Hematopoietic multipotent progenitor cell treated with erythropoietin and hydrocortisone succinate and interleukin-3 and kit ligand, for 4 days (in vitro differentiated cells): ENCODE measurements at regions not wholly inside any gene's neighbourhood (a gene's known extent, or its start where the extent isn't known, plus 50 kb on each side); places are given as distances from the start of the nearest gene placed in this dataset.

Source experiments
- DNase-seq: peaks from one replicate; pipeline ENCODE4 v3.0.0-alpha.2; 2015

- no peak for DNase-seq
Observed at GRCh38 chr7:41217306-41217705, 485.6 kb downstream of the INHBA start.

- DNase-seq = no peak
Observed at GRCh38 chr7:41207141-41207540, 495.7 kb downstream of the INHBA start.

- no peak for DNase-seq
Observed at GRCh38 chr7:41206267-41206666, 496.6 kb downstream of the INHBA start.

GRCh38 chr7:41205600-41205999 is 497.3 kb downstream of the INHBA start:
- no peak for DNase-seq

GRCh38 chr7:41203542-41203941 is 499.3 kb downstream of the INHBA start:
- no peak for DNase-seq

- no peak for DNase-seq
Observed at GRCh38 chr7:41201021-41201420, 501.9 kb downstream of the INHBA start.

GRCh38 chr7:41199136-41199535 is 503.8 kb downstream of the INHBA start:
- no peak for DNase-seq

- DNase-seq = no peak
Observed at GRCh38 chr7:41198502-41198901, 504.4 kb downstream of the INHBA start.

GRCh38 chr7:41197769-41198168 is 505.1 kb downstream of the INHBA start:
- DNase-seq = no peak

GRCh38 chr7:41193738-41194282 is 509.1 kb downstream of the INHBA start:
- no peak for DNase-seq

- peak; percentile 5 for DNase-seq
Observed at GRCh38 chr7:41190581-41190980, 512.3 kb downstream of the INHBA start.

- no peak for DNase-seq
Observed at GRCh38 chr7:41189866-41190265, 513.0 kb downstream of the INHBA start.

GRCh38 chr7:41188163-41189130 is 514.4 kb downstream of the INHBA start:
- no peak for DNase-seq

- no peak for DNase-seq
Observed at GRCh38 chr7:41187322-41187721, 515.6 kb downstream of the INHBA start.

- DNase-seq = no peak
Observed at GRCh38 chr7:41185851-41186250, 517.0 kb downstream of the INHBA start.

- no peak for DNase-seq
Observed at GRCh38 chr7:41183741-41184140, 519.1 kb downstream of the INHBA start.

GRCh38 chr7:41182782-41183181 is 520.1 kb downstream of the INHBA start:
- no peak for DNase-seq

- no peak for DNase-seq
Observed at GRCh38 chr7:41175435-41175834, 527.5 kb downstream of the INHBA start.

- no peak for DNase-seq
Observed at GRCh38 chr7:41174521-41174920, 528.4 kb downstream of the INHBA start.

- no peak for DNase-seq
Observed at GRCh38 chr7:41170466-41170865, 532.4 kb downstream of the INHBA start.

GRCh38 chr7:41169317-41169716 is 533.6 kb downstream of the INHBA start:
- no peak for DNase-seq

GRCh38 chr7:41167836-41168235 is 535.1 kb downstream of the INHBA start:
- DNase-seq = no peak

- no peak for DNase-seq
Observed at GRCh38 chr7:41164440-41164839, 538.5 kb downstream of the INHBA start.

- no peak for DNase-seq
Observed at GRCh38 chr7:41163991-41164390, 538.9 kb downstream of the INHBA start.

GRCh38 chr7:41162612-41163011 is 540.3 kb downstream of the INHBA start:
- no peak for DNase-seq
